GM10266 (cell line): ENCODE measurements at regions not wholly inside any gene's neighbourhood (a gene's known extent, or its start where the extent isn't known, plus 50 kb on each side); places are given as distances from the start of the nearest gene placed in this dataset.

ENCODE experiments used
- DNase-seq: peaks from one replicate; pipeline ENCODE4 v3.0.0; 2012; ENCODE audit errors: extremely low spot score
- CTCF ChIP-seq: IDR thresholded peaks from 2 replicates; pipeline ENCODE4 v1.5.1; 2012; ENCODE audit warnings: mild to moderate bottlenecking, low read depth; ENCODE audit not compliant: control insufficient read depth, insufficient read depth; ENCODE audit errors: missing control alignments

DNA sequence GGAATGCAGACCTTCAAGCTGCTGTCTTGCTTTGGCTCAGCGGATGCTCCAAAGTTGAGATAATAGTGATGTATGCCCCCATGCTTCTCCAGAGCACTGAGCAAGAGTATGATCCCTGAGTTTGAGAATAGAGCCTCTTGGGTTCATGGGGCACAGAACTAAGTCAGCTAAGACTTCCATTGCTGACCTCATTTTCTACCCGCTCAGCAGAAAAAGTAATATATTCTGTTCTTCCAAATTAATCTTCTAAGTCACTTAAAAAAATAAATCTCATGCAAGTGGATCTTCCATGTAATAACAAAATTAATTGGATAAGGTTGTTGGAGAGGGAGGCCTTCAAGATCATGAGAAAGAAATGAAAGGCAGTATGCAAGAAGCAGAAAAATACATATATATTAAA, 483.9 kb downstream of the DNAH5 start:
- no peak for DNase-seq
- no peak for TF ChIP-seq CTCF

GRCh38 chr5:13454050-13454449, 490.4 kb downstream of the DNAH5 start:
- TF ChIP-seq CTCF, result no peak
- DNase-seq, result no peak

DNA sequence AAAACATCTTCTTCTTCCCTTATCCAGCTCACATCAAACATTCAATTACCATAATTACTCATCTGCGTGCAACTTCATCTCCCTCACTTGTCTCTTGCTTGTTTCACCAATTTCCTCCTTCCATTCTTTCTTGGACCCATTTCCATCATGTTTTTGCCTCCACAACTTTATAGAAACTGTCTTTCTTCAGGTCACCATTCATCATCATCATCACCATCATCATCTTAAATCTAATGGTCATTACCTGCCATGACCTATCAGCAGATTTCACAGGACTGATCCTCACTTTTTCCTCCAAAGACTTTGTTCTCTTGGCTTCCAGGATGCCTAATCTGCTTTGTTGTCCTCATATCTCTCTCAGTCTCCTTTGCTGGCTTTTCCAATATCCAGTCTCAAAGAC, 495.6 kb downstream of the DNAH5 start:
- DNase-seq, result no peak
- no peak for TF ChIP-seq CTCF

DNA sequence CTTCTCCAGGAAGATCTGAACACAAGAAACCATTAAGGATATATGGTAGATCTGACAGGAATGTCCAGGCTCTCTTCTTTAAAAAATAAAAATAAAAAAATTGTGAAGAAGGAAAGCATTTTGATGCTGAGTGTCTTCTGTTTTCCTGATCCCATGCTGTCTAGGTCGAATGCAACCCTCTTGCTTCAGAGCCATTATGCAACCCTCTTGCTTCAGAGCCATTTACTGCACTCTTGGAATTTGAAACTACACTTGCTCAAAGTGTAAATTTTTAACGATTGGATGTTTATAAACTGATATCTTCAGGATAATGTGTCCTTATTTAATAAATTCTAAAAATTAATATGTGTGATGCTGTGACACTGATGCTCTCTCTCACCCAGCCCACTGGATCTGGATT, 505.1 kb downstream of the DNAH5 start:
- DNase-seq, result no peak
- no peak for TF ChIP-seq CTCF

DNA sequence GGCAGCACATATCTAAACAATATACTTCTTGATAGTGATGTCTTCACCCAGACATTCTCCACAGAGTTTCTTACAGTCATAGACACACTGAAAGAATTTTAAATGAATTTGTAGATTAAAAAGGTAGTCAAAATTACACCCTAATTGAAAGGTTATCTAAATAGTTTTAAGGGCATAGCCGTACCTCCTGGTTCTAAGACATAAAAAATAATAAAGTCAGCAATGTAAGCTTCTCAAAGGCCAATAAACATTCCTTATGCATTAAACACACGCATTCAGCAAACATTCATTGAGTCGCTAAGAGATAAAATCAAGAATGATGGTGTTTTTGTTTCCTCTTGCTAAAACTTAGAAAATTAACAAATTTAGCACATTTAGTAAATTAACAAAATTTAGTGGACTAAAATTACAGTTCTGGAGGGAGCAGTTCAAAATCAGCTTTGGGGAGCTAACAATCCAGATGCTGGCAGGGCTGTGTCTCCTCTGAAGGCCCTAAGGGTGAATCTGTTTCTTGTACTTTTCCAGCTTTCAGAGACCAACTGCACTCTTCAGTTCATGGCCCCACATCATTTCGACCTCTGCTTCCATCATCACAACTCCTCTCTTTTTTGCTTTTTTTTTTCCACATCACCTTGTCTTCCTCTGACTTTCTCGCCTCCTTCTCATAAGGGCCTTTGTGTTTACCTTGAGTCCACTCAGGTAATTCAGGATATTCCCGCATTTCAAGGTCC, 516.5 kb downstream of the DNAH5 start:
- DNase-seq, result no peak
- TF ChIP-seq CTCF, result no peak

DNA sequence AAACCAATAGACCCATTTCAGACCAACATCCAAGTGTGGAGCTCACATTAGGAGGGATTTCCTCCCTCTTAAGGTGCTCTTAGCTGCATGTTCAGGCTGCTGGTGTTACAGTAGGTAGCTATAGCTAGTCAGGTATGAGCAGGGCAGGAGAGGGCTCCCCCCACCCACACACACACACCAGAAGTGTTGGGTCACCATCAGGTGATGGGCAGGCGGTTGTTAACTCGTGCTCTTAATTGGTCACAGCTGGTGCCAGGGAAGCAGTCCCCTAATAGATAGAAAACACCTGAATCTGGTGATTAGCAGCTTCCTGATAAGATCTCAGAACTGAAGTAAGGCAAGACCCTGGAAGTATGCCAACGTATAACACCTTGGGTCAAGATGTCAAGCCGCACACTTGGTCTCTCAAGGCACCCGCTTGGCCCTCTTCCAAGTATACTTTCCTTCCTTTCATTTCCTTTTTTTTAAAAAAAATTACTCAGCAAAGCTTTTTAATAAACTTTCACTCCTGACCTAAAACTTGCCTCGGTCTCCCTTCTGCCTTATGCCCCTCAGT, 532.4 kb downstream of the DNAH5 start:
- DNase-seq, result no peak

GRCh38 chr5:13408616-13409015, 535.9 kb downstream of the DNAH5 start:
- TF ChIP-seq CTCF, result no peak
- DNase-seq, result no peak

More for the DNA sequence above, 532.4 kb downstream of the DNAH5 start:
- no peak for TF ChIP-seq CTCF
